GM18511 (cell line): ENCODE measurements at regions not wholly inside any gene's neighbourhood (a gene's known extent, or its start where the extent isn't known, plus 50 kb on each side); places are given as distances from the start of the nearest gene placed in this dataset.
"Not testable (repeated sequence)": the region's sequence is repeated elsewhere in the genome, so short reads cannot be mapped to it uniquely, and the experiment has no call there.

ENCODE experiments used
- ATAC-seq: cut with Tn5 transposase; IDR thresholded peaks from one replicate; pipeline ENCODE4 v1.9.1; 2021; ENCODE audit warnings: mild to moderate bottlenecking, moderate library complexity; ENCODE audit not compliant: unreplicated experiment

GRCh38 chr10:130968511-130968910, 343.0 kb downstream of the TCERG1L start:
- no peak for ATAC-seq

GRCh38 chr10:130968964-130969363, 342.6 kb downstream of the TCERG1L start:
- ATAC-seq, result no peak

- no peak for ATAC-seq
Observed at GRCh38 chr10:130969700-130970099, 341.8 kb downstream of the TCERG1L start.

GRCh38 chr10:130970341-130971122, 341.0 kb downstream of the TCERG1L start:
- ATAC-seq, result no peak

GRCh38 chr10:130971123-130971435, 340.4 kb downstream of the TCERG1L start:
- ATAC-seq, result no peak

GRCh38 chr10:130973127-130973839, 338.2 kb downstream of the TCERG1L start:
- ATAC-seq, result no peak

- ATAC-seq, result no peak
Observed at GRCh38 chr10:130974166-130974565, 337.4 kb downstream of the TCERG1L start.

- ATAC-seq, result not testable (repeated sequence)
Observed at GRCh38 chr10:130975351-130975750, 336.2 kb downstream of the TCERG1L start.

GRCh38 chr10:130982802-130983201, 328.7 kb downstream of the TCERG1L start:
- ATAC-seq, result no peak

GRCh38 chr10:130983749-130984148, 327.8 kb downstream of the TCERG1L start:
- ATAC-seq, result no peak

- ATAC-seq, result no peak
Observed at GRCh38 chr10:130984686-130985085, 326.8 kb downstream of the TCERG1L start.

- ATAC-seq, result no peak
Observed at GRCh38 chr10:130985158-130985753, 326.3 kb downstream of the TCERG1L start.

- no peak for ATAC-seq
Observed at GRCh38 chr10:130986846-130987245, 324.7 kb downstream of the TCERG1L start.

- ATAC-seq, result no peak
Observed at GRCh38 chr10:130987401-130987800, 324.1 kb downstream of the TCERG1L start.

- no peak for ATAC-seq
Observed at GRCh38 chr10:130989670-130990232, 321.8 kb downstream of the TCERG1L start.

- ATAC-seq, result no peak
Observed at GRCh38 chr10:130990486-130990885, 321.0 kb downstream of the TCERG1L start.

- no peak for ATAC-seq
Observed at GRCh38 chr10:130992802-130993523, 318.6 kb downstream of the TCERG1L start.

- no peak for ATAC-seq
Observed at GRCh38 chr10:130993612-130994011, 317.9 kb downstream of the TCERG1L start.

- ATAC-seq, result no peak
Observed at GRCh38 chr10:130994191-130994590, 317.3 kb downstream of the TCERG1L start.

- no peak for ATAC-seq
Observed at GRCh38 chr10:130994845-130995244, 316.7 kb downstream of the TCERG1L start.
